B cell (primary cell): ENCODE measurements at regions not wholly inside any gene's neighbourhood (a gene's known extent, or its start where the extent isn't known, plus 50 kb on each side); places are given as distances from the start of the nearest gene placed in this dataset.
"Not testable (repeated sequence)": the region's sequence is repeated elsewhere in the genome, so short reads cannot be mapped to it uniquely, and the experiment has no call there.

Experiments
- ATAC-seq: fragments of 200-7000 bp; cut with Tn5 transposase; one replicate; pipeline ENCODE4 v1.10.0; 2021; ENCODE audit warnings: low read depth, mild to moderate bottlenecking, moderate number of reproducible peaks, moderate library complexity
- CTCF ChIA-PET: fragments of 350-600 bp; sonication (Branson Sonifier 250); formaldehyde crosslinking; loops from one replicate; lab custom pipeline; 2021; ENCODE audit warnings: antibody characterized with exemption, inconsistent platforms; lab: Charles Lee
- POLR2A ChIA-PET: fragments of 350-600 bp; sonication (Branson Sonifier 250); formaldehyde crosslinking; loops from one replicate; lab custom pipeline; 2021; ENCODE audit warnings: antibody characterized with exemption; lab: Charles Lee
- DNase-seq: peaks from one replicate; pipeline ENCODE4 v3.0.0; 2013
- H2AFZ ChIP-seq: 2 replicates; pipeline ENCODE4 v1.6.1; 2012; ENCODE audit warnings: mild to moderate bottlenecking, low read depth, low read length; ENCODE audit not compliant: insufficient read depth, poor library complexity, severe bottlenecking
- H3K27ac ChIP-seq, 2 donors: 1 replicate in 1 of 2; 2 replicates in 1 of 2; pipeline ENCODE4 v1.5.1; 2012 to 2013; ENCODE audit warnings: low read length in 2 of 2, mild to moderate bottlenecking in 2 of 2, moderate library complexity in 1 of 2
- H3K27me3 ChIP-seq, 4 experiments: fragments of 200-600 bp in 1 of 4; sonication (generic) in 1 of 4; replicated peaks in 1 of 4; 1 replicate in 2 of 4; 2 replicates in 2 of 4; pipeline versions ENCODE4 v1.6.1 to v1.7.0; 2013 to 2016; ENCODE audit warnings: low read length in 3 of 4, mild to moderate bottlenecking in 2 of 4, mixed read lengths in 1 of 4, moderate library complexity in 1 of 4; ENCODE audit not compliant: insufficient read depth in 4 of 4, control insufficient read depth in 3 of 4; ENCODE audit errors: control extremely low read depth in 1 of 4
- H3K36me3 ChIP-seq, 2 experiments: replicated peaks in 1 of 2; 1 replicate in 1 of 2; 2 replicates in 1 of 2; pipeline versions ENCODE4 v1.6.1 to v1.7.1; 2013; ENCODE audit warnings: low read length in 1 of 2; ENCODE audit not compliant: insufficient read depth in 2 of 2, control insufficient read depth in 1 of 2; ENCODE audit errors: control extremely low read depth in 1 of 2, extremely low read depth in 1 of 2
- H3K4me1 ChIP-seq, 2 donors: fragments of 200-600 bp in 1 of 2; sonication (generic) in 1 of 2; 1 replicate in 1 of 2; 2 replicates in 1 of 2; pipeline versions ENCODE4 v1.5.1 to v1.6.1; 2013 to 2017; ENCODE audit warnings: low read length in 2 of 2; ENCODE audit not compliant: control insufficient read depth in 2 of 2, insufficient read depth in 2 of 2
- H3K4me2 ChIP-seq: replicated peaks from 2 replicates; pipeline ENCODE3; 2012; ENCODE audit warnings: mild to moderate bottlenecking, low read depth, low read length; ENCODE audit not compliant: poor library complexity, severe bottlenecking
- H3K4me3 ChIP-seq, 5 experiments: fragments of 200-600 bp in 1 of 5; sonication (generic) in 1 of 5; 1 replicate in 3 of 5; 2 replicates in 2 of 5; pipeline versions ENCODE4 v1.5.1 to v1.7.0; 2011 to 2016; ENCODE audit warnings: low read length in 4 of 5, mild to moderate bottlenecking in 4 of 5, low read depth in 2 of 5, control low read depth in 1 of 5, moderate library complexity in 1 of 5; ENCODE audit not compliant: insufficient read depth in 1 of 5; ENCODE audit errors: control extremely low read depth in 1 of 5, extremely low read depth in 1 of 5
- H3K79me2 ChIP-seq: fragments of 200-600 bp; sonication (generic); one replicate; pipeline ENCODE4 v1.6.0; 2016; ENCODE audit warnings: low read length; ENCODE audit not compliant: control insufficient read depth, insufficient read depth
- H3K9ac ChIP-seq: fragments of 200-600 bp; sonication (generic); 2 replicates; pipeline ENCODE4 v1.6.1; 2017; ENCODE audit warnings: mild to moderate bottlenecking, low read length, moderate library complexity
- H3K9me3 ChIP-seq, 3 donors: one replicate each; pipeline versions ENCODE4 v1.6.1 to v1.7.1; 2013; ENCODE audit warnings: low read length in 2 of 3; ENCODE audit not compliant: control insufficient read depth in 2 of 3, insufficient read depth in 1 of 3; ENCODE audit errors: control extremely low read depth in 1 of 3
- H4K20me1 ChIP-seq: 2 replicates; pipeline ENCODE4 v1.6.0; 2012; ENCODE audit warnings: mild to moderate bottlenecking, low read length; ENCODE audit not compliant: insufficient read depth, control insufficient read depth, poor library complexity, severe bottlenecking
- H3K27ac Mint-ChIP-seq: one replicate; pipeline ENCODE4 v1.8.0; 2021; ENCODE audit warnings: mixed read lengths
- H3K27me3 Mint-ChIP-seq: one replicate; pipeline ENCODE4 v1.8.0; 2021; ENCODE audit warnings: mixed read lengths
- H3K4me1 Mint-ChIP-seq: one replicate; pipeline ENCODE4 v1.8.0; 2021; ENCODE audit warnings: mixed read lengths
- H3K4me3 Mint-ChIP-seq: one replicate; pipeline ENCODE4 v1.8.0; 2021; ENCODE audit warnings: mixed read lengths
- H3K9me3 Mint-ChIP-seq: one replicate; pipeline ENCODE4 v1.8.0; 2022; ENCODE audit warnings: mixed read lengths; ENCODE audit not compliant: insufficient read depth
- CTCF ChIP-seq: fragments of 200-600 bp; IDR thresholded peaks from one replicate; pipeline ENCODE4 v1.8.0; 2022; ENCODE audit warnings: antibody characterized with exemption, mild to moderate bottlenecking
- WGBS: methylation state at CpG from one replicate; pipeline ENCODE4 v1.1.5; 2013; ENCODE audit warnings: missing lambda C conversion rate; ENCODE audit not compliant: insufficient coverage; 5-methylcytosine and 5-hydroxymethylcytosine counted together
- intact Hi-C: fragments of 100-400 bp; cut with micrococcal nuclease; formaldehyde crosslinking; loops from one replicate; pipeline ENCODE4 v1.10.0; 2022

- H3K4me3 ChIP-seq, H2AFZ ChIP-seq, H4K20me1 ChIP-seq, intact Hi-C loops, H3K27ac ChIP-seq, H3K27me3 ChIP-seq, H3K9me3 Mint-ChIP-seq, H3K9me3 ChIP-seq, H3K36me3 ChIP-seq, H3K79me2 ChIP-seq, H3K4me3 Mint-ChIP-seq, POLR2A ChIA-PET, H3K9ac ChIP-seq, DNase-seq, H3K27me3 Mint-ChIP-seq, H3K4me2 ChIP-seq, ATAC-seq: not testable (repeated sequence)
- no CpG with 5 or more reads among the region's 1 CpG for WGBS
- H3K4me1 ChIP-seq, result peaks cover 29 to 30% of the 10 kb centered on the region in 2 donors
- CTCF ChIA-PET, result interaction anchor here (1.6 kb wide), 1 partner anchor 282 kb away, joined by 3 read pairs; no protein-coding TSS in a partner anchor
- Mint-ChIP-seq H3K27ac (peak overlapping the region; percentile 28), H3K4me1 (peaks cover 40% of the 10 kb centered on the region)
These were observed 208.3 kb downstream of the BCAS1 start for GRCh38 chr20:53862136-53862397.

- ATAC-seq (no peak), DNase-seq (no peak)
- Histone ChIP-seq H3K9ac (no peak overlapping the region), H3K36me3 (no peaks in the 10 kb centered on the region), H4K20me1 (no peaks in the 10 kb centered on the region), H3K27ac (no peak overlapping the region), H2AFZ (no peak overlapping the region), H3K9me3 (no peaks in the 10 kb centered on the region), H3K4me2 (no peak overlapping the region), H3K4me1 (peaks cover 14 to 15% of the 10 kb centered on the region in 2 donors), H3K4me3 (no peak overlapping the region), H3K79me2 (no peaks in the 10 kb centered on the region), H3K27me3 (no peaks in the 10 kb centered on the region)
- ChIA-PET POLR2A (no interaction called here), CTCF (interaction anchor here (0.7 to 2.1 kb wide), 3 partner anchors 11 to 124 kb away, joined by 3 to 6 read pairs (median 4); no protein-coding TSS in a partner anchor)
- TF ChIP-seq CTCF, result no peak
- no peak overlapping the region for H3K4me3 Mint-ChIP-seq
- H3K4me1 Mint-ChIP-seq, result peaks cover 25% of the 10 kb centered on the region
- no peaks in the 10 kb centered on the region for H3K27me3 Mint-ChIP-seq
- WGBS, result 92% methylated on average over 2 of the region's 5 CpGs
- intact Hi-C loops, result no loop called here
- no peaks in the 10 kb centered on the region for H3K9me3 Mint-ChIP-seq
- no peak overlapping the region for H3K27ac Mint-ChIP-seq
These were observed 210.7 kb downstream of the BCAS1 start for GRCh38 chr20:53859684-53860083.

- CTCF ChIA-PET, result interaction anchor here (0.7 to 2.1 kb wide), 3 partner anchors 11 to 123 kb away, joined by 3 to 6 read pairs (median 4); no protein-coding TSS in a partner anchor
- 87% methylated on average over 3 of the region's 5 CpGs for WGBS
- H2AFZ ChIP-seq, intact Hi-C loops, DNase-seq, H4K20me1 ChIP-seq, H3K9me3 ChIP-seq, H3K27ac Mint-ChIP-seq, H3K79me2 ChIP-seq, H3K9me3 Mint-ChIP-seq, H3K27me3 Mint-ChIP-seq, H3K4me3 Mint-ChIP-seq, H3K4me3 ChIP-seq, H3K27me3 ChIP-seq, ATAC-seq, H3K9ac ChIP-seq, H3K4me2 ChIP-seq, H3K36me3 ChIP-seq, H3K27ac ChIP-seq: not testable (repeated sequence)
- POLR2A ChIA-PET, result interaction anchor here (0.6 kb wide), 1 partner anchor 13 kb away, joined by 3 read pairs; no protein-coding TSS in a partner anchor
- H3K4me1 ChIP-seq, result peaks cover 13 to 14% of the 10 kb centered on the region in 2 donors
- peaks cover 20% of the 10 kb centered on the region for H3K4me1 Mint-ChIP-seq
These were observed 211.4 kb downstream of the BCAS1 start for GRCh38 chr20:53859009-53859408.
